Hepatocyte (in vitro differentiated cells): ENCODE measurements at regions not wholly inside any gene's neighbourhood (a gene's known extent, or its start where the extent isn't known, plus 50 kb on each side); places are given as distances from the start of the nearest gene placed in this dataset.

Experiments used
- CTCF ChIP-seq: fragments of 200-600 bp; sonication (generic); IDR thresholded peaks from 2 replicates; pipeline ENCODE4 v1.5.1; 2016; ENCODE audit warnings: antibody characterized with exemption, mild to moderate bottlenecking; ENCODE audit not compliant: poor library complexity
- EZH2 ChIP-seq: fragments of 200-600 bp; sonication (generic); IDR thresholded peaks from 2 replicates; pipeline ENCODE4 v1.6.1; 2016; ENCODE audit warnings: antibody characterized with exemption, mild to moderate bottlenecking, borderline replicate concordance

GRCh38 chr5:125138266-125138665, 391.8 kb upstream of the ZNF608 start:
- no peak for TF ChIP-seq CTCF
- no peak for TF ChIP-seq EZH2
